DND-41 (cell line): ENCODE measurements at regions not wholly inside any gene's neighbourhood (a gene's known extent, or its start where the extent isn't known, plus 50 kb on each side); places are given as distances from the start of the nearest gene placed in this dataset.

Experiments
- CTCF ChIP-seq: IDR thresholded peaks from 2 replicates; pipeline ENCODE4 v1.5.1; 2012; ENCODE audit warnings: borderline replicate concordance, low read length, moderate library complexity, mild to moderate bottlenecking; ENCODE audit not compliant: poor library complexity, severe bottlenecking; ENCODE audit errors: extremely low read depth
- EZH2 ChIP-seq: IDR thresholded peaks from 3 replicates; pipeline ENCODE4 v1.6.1; 2012; ENCODE audit warnings: borderline replicate concordance, low read depth, mild to moderate bottlenecking, moderate library complexity, low read length, inconsistent platforms; ENCODE audit not compliant: severe bottlenecking

GRCh38 chr4:167383291-167383690 lies 149.0 kb upstream of the SPOCK3 start:
- no peak for TF ChIP-seq EZH2
- TF ChIP-seq CTCF: no peak
